ENCODE measurements at regions not wholly inside any gene's neighbourhood (a gene's known extent, or its start where the extent isn't known, plus 50 kb on each side); places are given as distances from the start of the nearest gene placed in this dataset.
"Not testable (repeated sequence)": the region's sequence is repeated elsewhere in the genome, so short reads cannot be mapped to it uniquely, and the experiment has no call there.

DNA sequence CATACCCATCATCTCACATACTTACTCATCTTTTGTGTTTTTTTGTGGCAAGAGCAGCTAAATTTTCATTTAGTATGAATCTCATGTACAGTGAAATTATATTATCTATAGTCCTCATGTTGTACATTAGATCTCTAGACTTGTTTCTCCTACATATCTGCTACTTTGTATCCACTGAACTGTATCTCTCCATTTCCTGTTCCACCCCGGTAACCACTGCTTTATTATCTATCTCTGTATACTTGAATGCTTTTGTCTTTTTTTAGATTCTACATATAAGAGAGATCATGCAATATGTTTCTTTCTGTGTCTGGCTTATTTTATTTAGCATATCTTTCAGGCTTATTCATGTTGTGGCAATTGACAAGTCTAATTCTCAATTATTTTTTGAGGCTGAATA lies 125.1 kb downstream of the ANKRD7 start:
- no peak for DNase-seq (ENCODE audit: low spot score in 2 of 2)
- Histone ChIP-seq H3K27me3 (ENCODE audit: low read depth) (no peaks in the 10 kb centered on the region), H3K9me3 (no peaks in the 10 kb centered on the region), H3K36me3 (replicated peaks) (no peaks in the 10 kb centered on the region), H3K4me3 (no peak overlapping the region), H3K4me1 (no peaks in the 10 kb centered on the region)
- in situ Hi-C loops (cut with MboI; ENCODE audit: low sequenced_read_pairs): no loop called here

DNA sequence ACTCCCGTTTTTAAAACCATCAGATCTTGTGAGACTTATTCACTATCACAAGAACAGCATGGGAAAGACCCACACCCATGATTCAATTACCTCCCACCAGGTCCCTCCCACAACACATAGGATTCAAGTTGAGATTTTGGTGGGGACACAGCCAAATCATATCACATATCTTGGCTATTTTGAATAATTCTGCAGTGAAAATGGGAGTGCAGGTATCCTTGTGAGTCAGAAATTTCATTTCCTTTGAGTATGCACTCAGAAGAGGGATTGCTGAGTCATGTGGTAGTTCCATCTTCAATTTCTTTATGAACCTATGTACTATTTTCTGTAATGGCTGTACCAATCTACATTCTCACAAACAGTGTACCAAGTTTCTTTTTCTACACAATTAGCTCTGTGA lies 125.8 kb downstream of the ANKRD7 start:
- Histone ChIP-seq H3K9me3 (no peaks in the 10 kb centered on the region), H3K27me3 (ENCODE audit: low read depth) (no peaks in the 10 kb centered on the region), H3K4me1 (no peaks in the 10 kb centered on the region), H3K4me3 (no peak overlapping the region), H3K36me3 (replicated peaks) (no peaks in the 10 kb centered on the region)
- DNase-seq (ENCODE audit: low spot score in 2 of 2): no peak
- in situ Hi-C loops (cut with MboI; ENCODE audit: low sequenced_read_pairs): no loop called here

DNA sequence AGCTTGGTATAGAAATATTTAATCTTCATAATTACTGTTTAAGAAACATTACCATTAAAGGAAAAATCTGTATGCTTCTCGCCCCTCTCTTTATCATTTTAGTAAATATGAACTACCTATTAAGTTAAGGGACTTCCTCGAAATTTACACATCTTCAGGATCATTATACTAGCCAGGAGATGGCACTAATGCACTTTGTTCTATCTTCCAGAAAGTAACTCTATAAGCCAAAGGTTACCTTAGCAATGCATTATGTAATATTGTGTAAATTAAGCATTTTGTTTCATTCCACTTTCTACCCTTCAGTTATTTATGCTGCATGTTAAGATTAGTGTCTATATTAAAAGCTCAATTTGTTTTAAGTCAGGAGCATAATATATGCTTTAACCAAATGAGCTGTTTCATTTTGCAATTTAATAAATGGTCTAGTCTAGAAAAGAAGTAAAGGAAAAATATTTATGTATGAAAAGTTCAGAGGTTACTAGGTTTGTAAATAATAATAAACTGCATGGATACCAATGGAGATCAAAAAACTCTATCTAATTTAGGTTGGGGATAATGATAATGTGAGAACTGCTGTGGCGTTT lies 128.5 kb downstream of the ANKRD7 start:
- H3K27me3 ChIP-seq (ENCODE audit: low read depth): no peaks in the 10 kb centered on the region
- DNase-seq (ENCODE audit: low spot score in 2 of 2): peak in 1 of 2 experiments; percentile 17
- in situ Hi-C loops (cut with MboI; ENCODE audit: low sequenced_read_pairs): no loop called here
- no peaks in the 10 kb centered on the region for H3K4me1 ChIP-seq
- H3K4me3 ChIP-seq: no peak overlapping the region
- no peaks in the 10 kb centered on the region for H3K9me3 ChIP-seq
- no peaks in the 10 kb centered on the region for H3K36me3 ChIP-seq (replicated peaks)

DNA sequence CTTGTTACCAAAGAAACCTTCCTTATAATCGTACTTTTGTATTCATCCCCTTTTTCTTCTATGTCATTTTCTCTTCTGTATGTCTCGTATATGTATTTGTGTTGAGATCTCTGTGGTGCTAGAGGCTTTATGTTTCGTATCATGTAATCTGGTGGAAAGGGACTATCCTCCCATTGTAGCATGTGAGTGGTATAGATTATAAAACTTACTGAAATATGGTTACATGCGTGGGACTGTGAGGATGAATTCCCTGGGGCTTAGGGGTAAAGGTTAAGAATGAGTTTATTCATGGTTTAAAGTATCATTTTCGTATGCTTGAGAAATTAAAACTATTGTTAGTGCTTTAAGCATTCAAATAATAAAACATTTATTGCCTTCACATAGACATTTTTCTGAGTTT lies 141.9 kb downstream of the ANKRD7 start:
- Histone ChIP-seq H3K9me3 (no peaks in the 10 kb centered on the region), H3K36me3 (replicated peaks) (no peaks in the 10 kb centered on the region), H3K27me3 (ENCODE audit: low read depth) (0 out of 2 replicates have a peak, but pooled peaks cover 2% of the 10 kb centered on the region), H3K4me3 (no peak overlapping the region), H3K4me1 (no peaks in the 10 kb centered on the region)
- in situ Hi-C loops (cut with MboI; ENCODE audit: low sequenced_read_pairs): no loop called here
- no peak for DNase-seq (ENCODE audit: low spot score in 2 of 2)

DNA sequence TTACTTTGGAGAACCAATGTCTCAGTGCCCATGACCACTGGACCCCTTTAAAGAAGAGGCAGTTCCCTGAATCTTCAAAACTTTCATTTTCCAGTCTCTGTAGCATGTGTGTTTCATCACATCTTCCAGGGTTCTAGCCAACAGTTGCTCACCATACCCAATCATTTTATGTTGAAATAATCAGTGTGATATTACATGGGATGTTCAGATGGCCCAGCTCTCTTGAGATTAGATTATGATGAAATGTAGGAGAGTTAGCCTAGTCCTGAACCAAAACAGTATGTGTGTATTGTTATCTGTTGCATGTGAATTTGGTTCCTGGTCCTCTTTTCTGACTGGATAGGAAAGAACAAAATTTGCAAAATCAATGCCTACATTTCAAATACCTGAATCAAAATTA lies 144.5 kb downstream of the ANKRD7 start:
- DNase-seq (ENCODE audit: low spot score in 2 of 2): no peak

DNA sequence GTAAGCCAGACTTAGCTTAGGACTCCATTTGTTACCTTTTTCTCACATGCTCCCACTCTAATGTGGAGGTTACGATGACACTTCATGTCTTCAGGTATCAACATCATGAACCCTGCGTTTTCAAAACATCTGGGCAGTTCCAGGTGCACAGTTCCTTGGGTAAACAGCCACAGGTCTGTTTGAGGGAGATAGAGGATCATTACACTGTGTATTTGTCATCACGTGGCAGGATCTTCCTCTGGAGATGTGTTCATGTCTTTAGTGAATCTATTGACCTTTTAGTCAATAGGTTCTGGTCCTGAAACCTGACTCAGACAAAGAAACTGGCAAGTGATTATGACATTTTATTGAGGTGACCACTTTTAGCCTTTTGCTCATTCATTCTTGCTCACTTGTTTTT lies 145.5 kb downstream of the ANKRD7 start:
- no peak for DNase-seq (ENCODE audit: low spot score in 2 of 2)
- in situ Hi-C loops (cut with MboI; ENCODE audit: low sequenced_read_pairs): no loop called here

More for the DNA sequence above, 144.5 kb downstream of the ANKRD7 start:
- Histone ChIP-seq H3K36me3 (replicated peaks) (no peaks in the 10 kb centered on the region), H3K4me3 (no peak overlapping the region), H3K9me3 (no peaks in the 10 kb centered on the region), H3K4me1 (no peaks in the 10 kb centered on the region), H3K27me3 (ENCODE audit: low read depth) (0 out of 2 replicates have a peak, but pooled peaks cover 2% of the 10 kb centered on the region)
- in situ Hi-C loops (cut with MboI; ENCODE audit: low sequenced_read_pairs): no loop called here

DNA sequence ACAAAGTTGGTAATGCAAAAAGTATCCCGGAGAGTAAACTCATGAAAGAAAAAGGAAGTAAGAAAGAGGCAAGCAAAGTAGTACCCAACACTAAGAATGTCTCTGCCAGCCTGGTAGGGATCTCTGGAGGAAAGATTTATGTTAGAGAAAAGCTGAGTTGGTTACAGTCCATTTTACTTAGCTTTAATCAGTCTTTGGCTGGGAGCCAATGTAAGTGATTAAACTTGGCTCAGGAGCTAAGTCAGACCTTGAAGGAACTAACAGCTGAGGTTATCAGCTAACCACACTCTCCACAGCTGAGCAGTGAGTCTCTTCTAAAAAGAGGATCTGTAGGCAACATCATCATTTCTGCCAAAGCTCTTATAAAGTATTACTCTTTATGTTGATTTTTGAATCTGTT lies 148.0 kb downstream of the ANKRD7 start:
- no peaks in the 10 kb centered on the region for H3K27me3 ChIP-seq (ENCODE audit: low read depth)
- H3K4me1 ChIP-seq: no peaks in the 10 kb centered on the region
- no peak overlapping the region for H3K4me3 ChIP-seq
- DNase-seq (ENCODE audit: low spot score in 2 of 2): no peak
- H3K9me3 ChIP-seq: no peaks in the 10 kb centered on the region
- in situ Hi-C loops (cut with MboI; ENCODE audit: low sequenced_read_pairs): no loop called here
- H3K36me3 ChIP-seq (replicated peaks): no peaks in the 10 kb centered on the region

More for the DNA sequence above, 145.5 kb downstream of the ANKRD7 start:
- Histone ChIP-seq H3K36me3 (replicated peaks) (no peaks in the 10 kb centered on the region), H3K4me3 (no peak overlapping the region), H3K9me3 (no peaks in the 10 kb centered on the region), H3K4me1 (no peaks in the 10 kb centered on the region), H3K27me3 (ENCODE audit: low read depth) (0 out of 2 replicates have a peak, but pooled peaks cover 2% of the 10 kb centered on the region)

DNA sequence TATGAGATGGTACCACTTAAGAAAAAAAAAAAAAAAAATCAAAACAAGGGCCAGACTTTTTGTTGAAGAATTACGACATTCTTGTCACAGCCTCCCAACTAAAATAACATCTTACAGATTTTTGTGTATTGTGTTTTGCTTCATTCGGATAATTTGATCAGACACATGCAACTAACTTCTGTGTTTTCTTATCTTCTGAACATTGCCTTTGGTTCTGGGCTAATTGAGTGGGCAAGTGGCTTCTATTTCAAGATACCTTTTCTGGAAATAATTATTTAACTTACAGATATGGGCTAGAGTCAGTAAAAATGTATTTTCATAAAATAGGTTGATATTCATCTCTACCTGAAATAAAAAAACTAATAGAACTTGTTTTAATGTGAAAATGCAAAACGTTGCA lies 165.1 kb downstream of the ANKRD7 start:
- Histone ChIP-seq H3K27me3 (ENCODE audit: low read depth) (no peaks in the 10 kb centered on the region), H3K4me1 (no peaks in the 10 kb centered on the region), H3K36me3 (replicated peaks) (no peaks in the 10 kb centered on the region), H3K9me3 (no peaks in the 10 kb centered on the region), H3K4me3 (no peak overlapping the region)
- no peak for DNase-seq (ENCODE audit: low spot score in 2 of 2)
- in situ Hi-C loops (cut with MboI; ENCODE audit: low sequenced_read_pairs): no loop called here

DNA sequence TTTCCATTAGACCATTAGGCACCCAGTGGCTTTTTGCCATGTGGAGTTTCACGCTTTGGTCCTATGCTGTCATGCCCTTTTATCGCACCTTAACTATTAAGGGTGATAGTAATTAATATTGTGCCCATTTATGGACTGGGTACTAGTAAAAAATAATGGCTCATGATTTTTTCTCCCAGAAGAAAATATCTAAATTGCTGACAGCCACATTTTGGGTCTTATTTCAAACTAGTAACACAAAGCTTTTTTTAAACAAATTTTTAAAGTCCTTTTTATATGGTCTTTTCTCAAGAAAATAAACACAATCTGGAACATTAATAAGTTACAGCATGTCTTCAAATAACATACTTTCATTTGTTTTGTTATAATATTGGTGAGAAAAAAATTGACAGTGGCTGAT lies 179.7 kb downstream of the ANKRD7 start:
- Histone ChIP-seq H3K36me3 (replicated peaks) (no peaks in the 10 kb centered on the region), H3K27me3 (ENCODE audit: low read depth) (no peaks in the 10 kb centered on the region), H3K4me1 (no peaks in the 10 kb centered on the region), H3K9me3 (no peaks in the 10 kb centered on the region), H3K4me3 (no peak overlapping the region)
- no peak for DNase-seq (ENCODE audit: low spot score in 2 of 2)
- in situ Hi-C loops (cut with MboI; ENCODE audit: low sequenced_read_pairs): no loop called here

DNA sequence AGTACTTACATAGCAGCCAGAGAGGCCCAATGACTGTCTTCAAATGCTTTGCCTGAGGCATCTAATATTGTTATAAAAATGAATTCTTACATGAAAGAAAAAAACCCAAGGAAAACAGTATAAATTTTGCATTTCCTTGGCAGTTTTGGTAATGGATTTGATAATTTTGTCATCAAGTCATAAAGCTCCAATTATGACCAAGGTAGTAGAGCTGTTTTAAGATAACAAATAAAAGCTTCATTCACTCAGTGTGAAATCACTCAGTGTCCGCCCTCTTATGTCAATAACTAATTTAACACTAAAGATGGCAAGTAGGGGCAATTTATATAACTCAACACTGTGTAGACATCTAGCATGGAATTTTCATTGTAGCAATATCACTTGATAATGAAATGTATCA lies 193.9 kb downstream of the ANKRD7 start:
- in situ Hi-C loops (cut with MboI; ENCODE audit: low sequenced_read_pairs): no loop called here

DNA sequence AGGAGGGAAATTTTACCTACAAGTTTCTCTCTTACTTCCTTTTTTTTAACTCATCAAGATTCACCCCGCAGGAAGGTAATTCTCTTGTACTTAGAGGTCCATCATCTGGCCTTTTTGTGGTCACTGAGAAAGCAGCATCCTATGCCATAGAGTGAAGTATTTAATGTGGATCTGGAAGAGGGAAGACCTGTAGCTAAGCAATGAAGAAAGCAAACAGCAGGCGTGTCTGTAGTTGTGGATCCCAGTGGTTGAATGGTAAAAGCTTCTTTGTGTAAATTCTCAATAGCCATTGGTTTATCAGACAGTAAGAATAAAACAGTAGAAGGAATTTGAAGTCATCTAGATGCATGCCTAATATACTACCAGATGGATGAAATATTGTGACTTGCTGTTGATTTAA lies 196.4 kb downstream of the ANKRD7 start:
- in situ Hi-C loops (cut with MboI; ENCODE audit: low sequenced_read_pairs): no loop called here
- Histone ChIP-seq H3K4me3 (no peak overlapping the region), H3K27me3 (ENCODE audit: low read depth) (peaks cover 5% of the 10 kb centered on the region), H3K36me3 (replicated peaks) (no peaks in the 10 kb centered on the region), H3K4me1 (no peaks in the 10 kb centered on the region), H3K9me3 (no peaks in the 10 kb centered on the region)
- DNase-seq (ENCODE audit: low spot score in 2 of 2): no peak

More for the DNA sequence above, 193.9 kb downstream of the ANKRD7 start:
- Histone ChIP-seq H3K9me3 (no peaks in the 10 kb centered on the region), H3K4me3 (no peak overlapping the region), H3K27me3 (ENCODE audit: low read depth) (peaks cover 5% of the 10 kb centered on the region), H3K36me3 (replicated peaks) (no peaks in the 10 kb centered on the region), H3K4me1 (no peaks in the 10 kb centered on the region)
- no peak for DNase-seq (ENCODE audit: low spot score in 2 of 2)

DNA sequence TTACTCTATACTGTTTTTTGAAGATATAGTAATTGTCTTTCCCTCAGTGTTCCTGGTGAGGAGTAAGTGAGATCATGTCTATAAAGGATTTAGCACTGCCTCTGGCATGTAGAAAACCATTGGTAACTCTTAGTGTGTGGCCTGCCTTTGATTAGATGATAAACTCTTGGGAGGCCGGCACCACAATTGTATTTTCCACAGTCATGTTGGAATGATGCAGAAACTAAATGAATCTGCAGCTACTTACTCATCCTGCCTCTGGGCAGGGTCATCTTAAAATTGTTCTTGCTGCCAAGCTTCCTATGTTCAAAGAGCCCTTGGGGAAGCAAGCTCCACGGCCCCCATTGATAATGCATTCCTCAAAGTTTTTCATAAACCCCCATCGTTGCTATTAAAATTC lies 204.6 kb downstream of the ANKRD7 start:
- Histone ChIP-seq H3K36me3 (replicated peaks) (no peaks in the 10 kb centered on the region), H3K4me1 (no peaks in the 10 kb centered on the region), H3K4me3 (no peak overlapping the region), H3K27me3 (ENCODE audit: low read depth) (no peaks in the 10 kb centered on the region), H3K9me3 (no peaks in the 10 kb centered on the region)
- in situ Hi-C loops (cut with MboI; ENCODE audit: low sequenced_read_pairs): no loop called here
- no peak for DNase-seq (ENCODE audit: low spot score in 2 of 2)

DNA sequence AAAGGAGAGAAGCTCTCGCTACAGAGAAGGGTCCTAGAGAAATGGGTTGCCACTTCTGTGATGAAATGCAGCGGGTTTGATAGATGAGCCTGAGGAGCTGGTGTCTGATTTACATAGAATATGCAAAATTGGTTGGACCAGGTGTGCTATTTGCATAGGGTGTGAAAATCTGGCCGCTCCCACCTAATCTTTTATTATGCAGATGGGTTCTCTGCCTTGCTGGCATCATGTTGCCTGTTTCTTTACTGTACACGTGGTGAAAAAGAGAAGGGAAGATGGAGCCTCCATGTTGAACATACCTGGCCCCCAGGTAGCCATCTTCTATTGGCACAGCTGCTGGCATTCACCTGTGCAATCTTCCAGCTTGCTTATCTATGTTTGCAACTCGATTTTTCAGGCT lies 212.2 kb downstream of the ANKRD7 start:
- Histone ChIP-seq H3K9me3 (no peaks in the 10 kb centered on the region), H3K4me3 (no peak overlapping the region)

DNA sequence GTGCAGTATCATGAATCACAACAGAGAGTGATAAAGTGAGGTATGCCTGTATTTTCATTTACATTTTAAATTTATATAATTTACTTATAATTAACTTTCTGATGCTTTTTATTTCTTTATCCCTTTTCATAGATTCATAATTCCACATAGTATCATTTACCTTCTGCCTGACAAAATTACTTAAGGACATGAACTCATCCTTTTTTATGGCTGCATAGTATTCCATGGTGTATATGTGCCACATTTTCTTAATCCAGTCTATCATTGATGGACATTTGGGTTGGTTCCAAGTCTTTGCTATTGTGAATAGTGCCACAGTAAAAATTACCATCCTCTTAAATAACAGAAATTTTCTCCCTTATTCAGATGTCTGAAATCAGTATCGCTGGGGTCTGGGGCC lies 224.5 kb downstream of the ANKRD7 start:
- H3K9me3 ChIP-seq; H3K27me3 ChIP-seq (ENCODE audit: low read depth); H3K4me1 ChIP-seq; H3K36me3 ChIP-seq (replicated peaks); H3K4me3 ChIP-seq; in situ Hi-C loops (cut with MboI; ENCODE audit: low sequenced_read_pairs); DNase-seq (ENCODE audit: low spot score in 2 of 2): not testable (repeated sequence)

More for the DNA sequence above, 212.2 kb downstream of the ANKRD7 start:
- DNase-seq (ENCODE audit: low spot score in 2 of 2): no peak
- in situ Hi-C loops (cut with MboI; ENCODE audit: low sequenced_read_pairs): no loop called here
- Histone ChIP-seq H3K4me1 (no peaks in the 10 kb centered on the region), H3K27me3 (ENCODE audit: low read depth) (no peaks in the 10 kb centered on the region), H3K36me3 (replicated peaks) (no peaks in the 10 kb centered on the region)
